ENCODE measurements at regions not wholly inside any gene's neighbourhood (a gene's known extent, or its start where the extent isn't known, plus 50 kb on each side); places are given as distances from the start of the nearest gene placed in this dataset.
"Not testable (repeated sequence)": the region's sequence is repeated elsewhere in the genome, so short reads cannot be mapped to it uniquely, and the experiment has no call there.

DNA sequence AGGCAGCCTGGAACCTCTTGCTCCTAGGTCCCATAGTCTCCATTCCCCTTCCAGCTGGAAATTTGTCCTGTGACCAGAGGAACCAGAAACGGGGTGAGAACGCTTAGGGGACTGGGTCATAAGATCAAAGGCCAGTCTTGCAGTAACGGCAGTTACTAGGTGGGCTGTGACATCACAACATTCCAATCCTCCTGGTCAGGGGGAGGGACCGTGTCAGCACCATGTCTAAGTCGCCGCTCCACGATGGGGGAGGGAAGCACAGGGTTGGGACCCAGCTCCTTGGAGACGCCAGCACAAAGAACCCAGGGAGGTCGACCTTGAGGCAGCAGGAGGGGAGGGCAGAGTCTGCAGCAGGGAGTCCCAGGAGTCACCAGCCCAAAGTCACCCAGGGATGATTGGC is 158.3 kb downstream of the GOLGA6L22 start:
- H3K27me3 Mint-ChIP-seq, CTCF ChIA-PET, DNase-seq, H3K9me3 Mint-ChIP-seq, H3K4me3 Mint-ChIP-seq, H3K4me1 Mint-ChIP-seq, H3K27ac Mint-ChIP-seq, H3K36me3 Mint-ChIP-seq: not testable (repeated sequence)

DNA sequence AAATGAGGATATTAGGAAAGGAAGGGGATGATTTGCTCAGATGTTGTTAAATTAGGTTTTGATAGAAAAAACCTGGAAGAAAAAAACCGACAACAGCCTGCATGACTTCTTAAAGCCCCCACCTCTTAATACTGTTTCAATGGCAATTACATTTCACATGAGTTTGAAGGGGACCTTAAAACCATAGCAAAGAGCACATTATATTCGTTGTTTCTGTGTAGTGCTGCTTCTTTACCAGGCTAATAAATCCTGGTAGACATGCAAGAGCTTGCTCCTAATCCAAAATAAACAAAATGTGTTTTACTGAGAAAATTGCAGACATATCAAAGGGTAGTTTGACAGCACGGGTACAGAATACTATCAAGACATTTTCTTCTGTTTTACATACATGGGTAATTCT is 154.7 kb upstream of the NIPA1 start:
- H3K4me1 Mint-ChIP-seq, H3K27ac Mint-ChIP-seq, H3K27me3 Mint-ChIP-seq, H3K9me3 Mint-ChIP-seq, H3K36me3 Mint-ChIP-seq, CTCF ChIA-PET, H3K4me3 Mint-ChIP-seq, DNase-seq: not testable (repeated sequence)

DNA sequence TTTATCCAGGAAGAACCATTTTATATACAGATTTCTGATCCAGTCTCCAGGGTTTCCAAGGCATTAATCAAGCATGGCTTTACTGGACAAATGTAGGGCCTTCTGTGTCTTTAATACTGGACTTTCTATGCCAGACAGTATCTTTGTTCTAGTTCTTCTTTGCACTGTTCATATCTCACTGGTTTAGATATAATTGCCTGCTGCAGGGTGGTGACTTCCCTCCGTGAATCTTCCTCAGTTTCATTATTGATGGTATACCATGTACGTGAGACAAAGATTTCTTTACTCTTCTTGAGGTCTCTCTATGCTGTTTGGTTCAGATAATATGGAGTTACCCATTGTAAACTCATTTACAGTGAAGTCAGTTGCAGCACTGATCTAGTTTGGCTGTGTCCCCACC is 146.5 kb upstream of the NIPA1 start:
- CTCF ChIA-PET, H3K36me3 Mint-ChIP-seq, H3K27ac Mint-ChIP-seq, H3K9me3 Mint-ChIP-seq, H3K4me3 Mint-ChIP-seq, H3K27me3 Mint-ChIP-seq, H3K4me1 Mint-ChIP-seq, DNase-seq: not testable (repeated sequence)

DNA sequence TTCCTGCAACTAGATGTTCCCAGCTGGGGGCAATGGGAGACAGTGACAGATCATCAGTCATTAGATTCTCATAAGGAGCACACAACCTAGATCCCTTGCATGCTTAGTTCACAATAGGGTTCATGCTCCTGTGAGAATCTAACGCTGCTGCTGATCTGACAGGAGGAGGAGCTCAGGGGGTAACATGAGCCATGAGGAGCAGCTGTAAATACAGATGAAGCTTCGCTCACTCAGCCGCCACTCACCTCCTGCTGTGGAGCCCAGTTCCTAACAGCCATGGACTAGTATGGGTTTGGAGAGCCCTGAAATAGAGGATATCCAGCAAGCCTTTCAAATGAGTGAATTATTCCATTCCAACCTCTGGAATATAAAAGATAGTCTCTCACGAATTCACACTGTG is 137.0 kb upstream of the NIPA1 start:
- peaks cover 23% of the 10 kb centered on the region for H3K27me3 Mint-ChIP-seq
- H3K27ac Mint-ChIP-seq, H3K4me3 Mint-ChIP-seq, DNase-seq, H3K9me3 Mint-ChIP-seq, H3K36me3 Mint-ChIP-seq, H3K4me1 Mint-ChIP-seq, CTCF ChIA-PET: not testable (repeated sequence)

DNA sequence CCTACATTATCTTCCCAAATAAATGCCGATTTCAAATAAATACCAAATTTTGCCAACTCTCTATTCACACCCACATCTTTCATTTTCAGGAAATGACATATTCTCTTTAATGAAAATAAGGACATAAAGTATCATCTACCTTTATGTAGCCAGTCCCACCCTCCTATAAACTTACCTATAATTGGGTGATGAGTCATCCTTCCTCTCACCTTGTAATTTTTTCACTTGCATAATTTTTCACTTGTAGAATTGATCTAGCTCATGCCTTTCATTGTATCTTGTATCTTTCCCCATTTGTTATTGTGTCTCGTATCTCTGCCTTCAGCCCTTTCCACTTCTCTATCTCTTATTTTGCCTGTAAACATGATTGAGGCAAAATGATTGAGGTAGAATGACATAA is 135.3 kb upstream of the NIPA1 start:
- CTCF ChIA-PET, DNase-seq, H3K4me3 Mint-ChIP-seq, H3K36me3 Mint-ChIP-seq, H3K27ac Mint-ChIP-seq, H3K4me1 Mint-ChIP-seq, H3K9me3 Mint-ChIP-seq: not testable (repeated sequence)
- H3K27me3 Mint-ChIP-seq: peaks cover 17% of the 10 kb centered on the region

DNA sequence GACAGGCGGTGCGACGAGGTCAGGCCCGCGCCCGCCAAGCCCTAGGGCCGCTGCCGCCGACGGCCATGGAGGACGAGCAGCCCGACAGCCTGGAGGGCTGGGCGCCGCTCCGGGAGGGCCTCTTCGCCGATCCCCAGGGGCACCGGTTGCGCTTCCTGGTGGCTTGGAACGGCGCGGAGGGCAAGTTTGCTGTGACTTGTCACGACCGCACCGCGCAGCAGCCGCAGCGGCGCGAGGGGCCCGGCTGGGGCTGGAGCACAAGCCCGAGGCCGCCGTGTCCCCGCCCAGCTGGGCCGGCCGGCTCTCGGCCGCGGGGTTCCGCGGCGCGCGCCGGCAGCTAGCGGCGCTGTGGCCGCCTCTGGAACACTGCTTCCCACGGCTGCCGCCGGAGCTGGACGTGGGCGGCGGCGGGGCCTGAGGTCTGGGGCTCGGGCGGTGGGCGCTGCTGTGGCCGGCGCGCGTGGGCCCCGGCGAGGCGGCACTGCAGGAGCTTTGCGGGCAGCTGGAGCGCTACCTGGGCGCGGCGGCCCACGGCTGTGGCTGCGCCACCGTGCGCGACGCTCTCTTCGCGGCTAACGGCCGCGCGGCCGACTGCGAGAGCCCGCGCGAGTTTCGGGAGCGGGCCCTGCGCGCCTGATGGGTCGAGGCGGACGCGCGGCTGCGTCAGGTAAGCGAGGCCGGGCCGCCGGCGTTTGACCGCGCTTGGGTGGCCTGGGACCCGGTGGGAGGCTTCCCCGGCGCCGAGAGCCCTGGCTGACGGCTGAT is 122.0 kb upstream of the NIPA1 start:
- CTCF ChIA-PET, H3K36me3 Mint-ChIP-seq, H3K9me3 Mint-ChIP-seq: not testable (repeated sequence)
- Mint-ChIP-seq H3K4me3 (peak overlapping the region; percentile 78), H3K27me3 (peaks cover 12% of the 10 kb centered on the region), H3K4me1 (peaks cover 18% of the 10 kb centered on the region), H3K27ac (peak overlapping the region; percentile 94)
- peak; percentile 50 for DNase-seq

DNA sequence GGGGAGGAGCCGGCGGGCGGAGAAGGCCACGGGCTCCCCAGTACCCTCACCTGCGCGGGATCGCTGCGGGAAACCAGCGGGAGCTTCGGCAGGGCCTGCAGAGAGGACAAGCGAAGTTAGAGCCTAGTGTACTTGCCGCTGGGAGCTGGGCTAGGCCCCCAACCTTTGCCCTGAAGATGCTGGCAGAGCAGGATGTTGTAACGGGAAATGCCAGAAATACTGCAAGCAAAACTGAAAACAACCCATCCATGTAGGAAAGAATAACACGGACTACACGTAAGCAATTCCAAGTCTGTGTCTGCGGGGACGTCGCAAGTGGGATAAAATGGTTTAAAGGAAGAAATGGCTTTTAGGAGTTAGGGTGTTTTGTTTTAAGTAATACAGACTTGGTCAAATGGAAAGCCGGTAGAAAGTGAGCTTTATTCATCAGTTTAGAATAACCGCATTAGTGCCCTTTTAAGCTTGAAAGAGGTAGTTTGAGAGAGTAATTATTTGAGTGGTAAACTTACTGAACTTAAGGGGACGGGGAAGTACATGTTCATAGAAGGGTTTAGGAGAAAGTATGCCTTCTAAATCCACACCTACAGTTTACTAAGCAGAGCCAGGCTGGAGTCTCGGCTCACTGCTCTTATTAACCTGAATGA is 121.3 kb upstream of the NIPA1 start:
- peak overlapping the region; percentile 94 for H3K27ac Mint-ChIP-seq
- DNase-seq: peak; percentile 24
- peaks cover 12% of the 10 kb centered on the region for H3K27me3 Mint-ChIP-seq
- peaks cover 18% of the 10 kb centered on the region for H3K4me1 Mint-ChIP-seq
- H3K4me3 Mint-ChIP-seq: peak overlapping the region; percentile 78
- CTCF ChIA-PET, H3K9me3 Mint-ChIP-seq, H3K36me3 Mint-ChIP-seq: not testable (repeated sequence)

DNA sequence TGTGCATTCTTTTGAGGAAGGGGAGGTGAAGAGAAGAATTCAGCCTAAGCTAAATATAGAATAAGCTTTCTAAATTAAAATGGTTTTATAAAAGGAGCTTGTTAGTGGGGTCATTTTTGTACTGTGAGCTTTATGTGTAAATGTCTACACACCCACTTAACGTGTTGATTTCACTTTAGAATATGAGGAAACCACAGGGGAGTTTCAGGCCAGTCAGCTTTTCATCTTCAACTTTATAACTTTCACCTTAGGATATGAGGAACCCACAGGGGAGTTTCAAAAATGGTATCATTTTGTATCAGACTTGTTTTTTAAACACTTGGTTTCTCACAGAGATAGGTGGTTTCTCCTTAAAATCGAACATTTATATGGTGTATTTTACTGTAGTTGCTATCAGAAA is 120.7 kb upstream of the NIPA1 start:
- Mint-ChIP-seq H3K27ac (peak overlapping the region; percentile 94), H3K4me3 (peak overlapping the region; percentile 78), H3K4me1 (peaks cover 18% of the 10 kb centered on the region), H3K27me3 (peaks cover 12% of the 10 kb centered on the region)
- CTCF ChIA-PET, H3K9me3 Mint-ChIP-seq, H3K36me3 Mint-ChIP-seq: not testable (repeated sequence)
- peak; percentile 34 for DNase-seq

DNA sequence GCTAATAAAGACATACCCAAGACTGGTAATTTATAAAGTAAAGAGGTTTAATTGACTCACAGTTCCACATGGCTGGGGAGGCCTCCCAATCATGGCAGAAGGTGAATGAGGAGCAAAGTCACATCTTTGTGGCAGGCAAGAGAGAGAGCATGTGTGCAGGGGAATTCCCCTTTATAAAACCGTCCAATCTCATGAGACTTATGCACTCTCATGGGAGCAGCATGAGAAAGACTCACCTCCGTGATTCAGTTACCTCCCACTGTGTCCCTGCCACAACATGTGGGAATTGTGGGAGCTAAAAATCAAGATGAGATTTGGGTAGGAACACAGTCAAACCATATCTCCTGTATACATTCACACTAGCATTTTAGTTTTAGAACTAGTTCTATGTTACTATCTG is 101.7 kb upstream of the NIPA1 start:
- CTCF ChIA-PET, H3K9me3 Mint-ChIP-seq, H3K36me3 Mint-ChIP-seq, H3K4me3 Mint-ChIP-seq, DNase-seq, H3K4me1 Mint-ChIP-seq, H3K27ac Mint-ChIP-seq, H3K27me3 Mint-ChIP-seq: not testable (repeated sequence)

DNA sequence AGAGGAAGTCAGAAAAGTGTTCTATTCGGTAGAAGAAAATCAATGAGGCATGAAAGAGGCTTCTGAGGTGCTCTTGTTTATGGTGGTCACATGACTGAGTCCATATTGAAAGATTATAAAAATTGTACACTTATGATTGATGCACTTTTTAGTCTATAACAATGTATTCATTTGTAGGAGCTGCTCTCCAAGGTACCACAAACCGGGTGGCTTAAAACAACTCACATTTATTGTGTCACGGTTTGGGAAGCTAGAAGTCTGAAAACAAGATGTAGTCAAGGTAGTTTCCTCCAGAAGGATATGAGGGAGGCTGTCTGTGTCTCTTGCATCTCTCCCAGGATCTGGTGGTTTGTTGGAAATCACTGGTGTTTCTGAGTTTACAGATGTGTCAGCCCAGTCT is 86.6 kb upstream of the NIPA1 start:
- DNase-seq, CTCF ChIA-PET, H3K9me3 Mint-ChIP-seq, H3K4me1 Mint-ChIP-seq, H3K27ac Mint-ChIP-seq, H3K27me3 Mint-ChIP-seq, H3K36me3 Mint-ChIP-seq, H3K4me3 Mint-ChIP-seq: not testable (repeated sequence)

DNA sequence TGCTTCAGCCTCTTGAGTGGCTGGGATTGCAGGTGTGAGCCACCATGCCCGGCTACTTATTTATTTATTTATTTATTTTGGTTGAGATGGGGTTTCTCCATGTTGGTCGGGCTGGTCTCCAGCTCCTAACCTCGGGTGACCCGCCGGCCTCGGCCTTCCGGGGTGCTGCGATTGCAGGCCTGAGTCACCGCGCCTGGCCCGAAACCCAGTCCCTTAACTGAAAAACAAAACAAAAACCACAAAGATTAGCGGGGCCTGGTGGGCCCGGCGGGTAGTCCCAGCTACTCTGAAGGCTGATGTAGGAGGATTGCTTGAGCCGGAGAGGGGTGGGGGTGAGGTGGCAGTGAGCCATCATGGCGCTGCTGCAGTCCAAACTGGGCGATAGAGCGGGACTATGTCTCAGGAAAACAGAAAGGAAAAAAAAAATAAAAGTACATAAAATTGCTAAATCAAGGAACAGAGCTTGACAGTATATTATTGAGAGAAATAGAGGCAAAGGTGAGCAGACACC is 75.6 kb upstream of the NIPA1 start:
- H3K36me3 Mint-ChIP-seq, H3K9me3 Mint-ChIP-seq, H3K27ac Mint-ChIP-seq, H3K4me3 Mint-ChIP-seq, CTCF ChIA-PET, DNase-seq, H3K4me1 Mint-ChIP-seq: not testable (repeated sequence)
- peaks cover 26% of the 10 kb centered on the region for H3K27me3 Mint-ChIP-seq

DNA sequence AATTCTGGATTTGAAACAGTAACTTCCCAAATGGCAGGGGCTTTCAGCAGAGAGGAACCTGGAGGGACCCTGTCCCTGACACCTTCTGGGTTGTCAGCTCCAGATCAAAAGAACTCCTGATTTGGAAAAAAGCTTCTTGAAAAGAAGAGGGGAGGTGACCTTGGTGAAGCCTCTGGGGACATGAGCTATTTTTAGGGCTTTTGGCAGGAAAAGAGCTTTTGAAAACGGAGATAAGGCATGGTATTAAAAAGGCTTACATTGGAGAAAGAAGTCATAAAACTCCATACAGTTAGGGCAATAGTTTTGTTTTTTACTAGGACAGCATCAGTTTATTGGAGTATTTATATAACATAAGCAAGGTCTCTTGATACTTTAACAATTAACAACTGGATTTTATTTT is 72.5 kb upstream of the NIPA1 start:
- peaks cover 33% of the 10 kb centered on the region for H3K27me3 Mint-ChIP-seq
- H3K36me3 Mint-ChIP-seq, DNase-seq, H3K4me3 Mint-ChIP-seq, H3K9me3 Mint-ChIP-seq, H3K27ac Mint-ChIP-seq, H3K4me1 Mint-ChIP-seq, CTCF ChIA-PET: not testable (repeated sequence)

DNA sequence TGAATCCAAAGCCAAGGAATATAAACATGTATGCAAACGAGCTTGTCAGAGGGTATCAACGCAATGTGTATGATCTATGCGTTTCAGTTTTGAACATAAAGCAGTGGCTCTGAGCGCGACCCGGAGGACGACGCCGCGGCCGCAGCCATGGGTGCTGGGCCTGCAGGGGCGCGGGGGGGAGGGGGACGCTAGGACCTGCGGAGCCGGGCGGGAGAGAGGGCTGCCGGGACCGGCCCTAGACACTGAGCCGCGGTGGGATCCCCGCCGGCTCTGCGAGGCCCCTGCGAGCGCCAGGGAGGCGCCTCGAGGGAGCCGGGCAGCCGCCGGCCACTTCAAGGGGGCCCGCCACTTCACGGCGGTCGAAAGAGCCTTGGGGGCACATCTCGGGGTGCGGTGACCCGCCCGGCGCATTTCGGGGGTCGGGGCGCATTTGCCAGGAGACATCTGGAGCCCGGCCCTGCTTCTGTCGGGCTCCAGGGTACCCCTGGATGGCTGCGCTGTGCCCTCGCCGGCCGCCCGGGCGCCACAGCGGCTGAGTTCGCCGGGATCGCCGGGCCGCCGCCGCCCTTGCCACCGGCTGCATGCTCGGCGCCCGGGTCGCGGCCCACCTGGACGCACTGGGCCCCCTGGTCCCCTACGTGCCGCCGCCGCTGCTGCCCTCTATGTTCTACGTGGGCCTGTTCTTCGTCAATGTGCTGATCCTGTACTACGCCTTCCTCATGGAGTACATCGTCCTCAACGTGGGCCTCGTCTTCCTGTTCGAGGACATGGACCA is 71.9 kb upstream of the NIPA1 start:
- CTCF ChIA-PET, H3K27ac Mint-ChIP-seq, H3K4me1 Mint-ChIP-seq, H3K4me3 Mint-ChIP-seq, DNase-seq, H3K9me3 Mint-ChIP-seq, H3K36me3 Mint-ChIP-seq: not testable (repeated sequence)
- peaks cover 33% of the 10 kb centered on the region for H3K27me3 Mint-ChIP-seq

DNA sequence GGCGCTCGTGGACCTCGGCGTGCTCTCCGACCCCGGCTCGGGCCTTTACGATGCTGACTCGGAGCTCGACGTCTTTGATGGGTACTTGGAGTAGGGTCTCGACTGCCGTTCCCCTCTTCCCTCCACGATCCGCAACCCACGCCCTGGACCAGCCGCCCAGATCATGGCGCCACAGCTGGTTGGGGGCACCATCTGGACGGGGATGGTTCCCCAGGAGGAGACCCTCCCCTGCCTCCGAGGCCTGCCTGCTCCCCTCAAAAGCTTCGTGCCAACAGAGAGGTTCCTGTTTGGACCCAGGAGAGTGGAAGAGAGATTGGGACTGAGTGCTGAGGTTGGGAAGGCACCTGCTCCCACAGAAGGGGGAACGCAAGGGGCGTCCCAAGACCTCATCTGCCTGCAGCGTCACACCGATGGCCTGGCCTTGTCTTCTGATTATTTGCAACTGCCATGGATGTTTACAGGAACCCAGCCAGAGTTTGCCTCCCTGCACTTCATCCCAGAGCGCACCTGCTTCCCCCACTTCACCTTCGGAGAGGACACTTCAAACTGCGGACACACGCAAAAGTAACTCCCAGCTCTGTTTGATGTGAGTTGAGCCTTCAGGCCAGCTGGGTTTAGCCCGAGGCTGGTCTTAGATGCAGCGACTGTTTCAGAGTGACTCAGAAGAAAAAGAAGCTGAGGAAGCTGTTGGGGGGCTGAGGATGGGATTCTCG is 71.2 kb upstream of the NIPA1 start:
- peaks cover 36% of the 10 kb centered on the region for H3K27me3 Mint-ChIP-seq
- CTCF ChIA-PET, H3K36me3 Mint-ChIP-seq, DNase-seq, H3K4me3 Mint-ChIP-seq, H3K27ac Mint-ChIP-seq, H3K4me1 Mint-ChIP-seq, H3K9me3 Mint-ChIP-seq: not testable (repeated sequence)

All from activated naive CD4-positive, alpha-beta T cell treated with anti-CD3 and anti-CD28 coated beads, Interleukin-2, amount 10 ng/mL, durations not matched to agents 7 days and 5 days (primary cell).